Naive B cell (primary cell): ENCODE measurements at regions not wholly inside any gene's neighbourhood (a gene's known extent, or its start where the extent isn't known, plus 50 kb on each side); places are given as distances from the start of the nearest gene placed in this dataset.
A peak's percentile ranks its signal among the peaks of the same experiment; 100 is the strongest.

Experiments used
- ATAC-seq, 2 donors: fragments of 150-1000 bp; cut with Tn5 transposase; 2 replicates each; pipeline ENCODE4 v1.10.0; 2021; ENCODE audit warnings: low read depth in 2 of 2, mild to moderate bottlenecking in 2 of 2, moderate library complexity in 2 of 2
- DNase-seq: peaks from one replicate; pipeline ENCODE4 v3.0.0; 2022
- H3K27ac Mint-ChIP-seq, 6 donors: one replicate each; pipeline ENCODE4 v1.8.0; 2020 to 2022; ENCODE audit warnings: mild to moderate bottlenecking in 6 of 6, mixed read lengths in 6 of 6, moderate library complexity in 5 of 6, inconsistent platforms in 2 of 6
- H3K27me3 Mint-ChIP-seq, 3 donors: one replicate each; pipeline ENCODE4 v1.8.0; 2021 to 2022; ENCODE audit warnings: mixed read lengths in 3 of 3, mild to moderate bottlenecking in 1 of 3
- H3K36me3 Mint-ChIP-seq, 2 donors: one replicate each; pipeline ENCODE4 v1.8.0; 2020 to 2022; ENCODE audit warnings: mixed read lengths in 2 of 2, inconsistent platforms in 1 of 2, mild to moderate bottlenecking in 1 of 2
- H3K4me1 Mint-ChIP-seq, 3 donors: one replicate each; pipeline ENCODE4 v1.8.0; 2020 to 2022; ENCODE audit warnings: mixed read lengths in 3 of 3, inconsistent platforms in 1 of 3, mild to moderate bottlenecking in 1 of 3, moderate library complexity in 1 of 3
- H3K4me3 Mint-ChIP-seq, 8 donors: one replicate each; pipeline ENCODE4 v1.8.0; 2020 to 2022; ENCODE audit warnings: mild to moderate bottlenecking in 8 of 8, mixed read lengths in 8 of 8, moderate library complexity in 8 of 8, inconsistent platforms in 2 of 8
- H3K9me3 Mint-ChIP-seq, 7 donors: one replicate each; pipeline ENCODE4 v1.8.0; 2020 to 2022; ENCODE audit warnings: mixed read lengths in 7 of 7, mild to moderate bottlenecking in 5 of 7, inconsistent platforms in 2 of 7, moderate library complexity in 1 of 7

- H3K4me1 Mint-ChIP-seq, result peaks cover 6 to 21% (median 12%) of the 10 kb centered on the region in 3 donors
- ATAC-seq (no peak), DNase-seq (no peak)
- peaks cover 0 to 1% (median 0%) of the 10 kb centered on the region in 3 donors for H3K27me3 Mint-ChIP-seq
- H3K9me3 Mint-ChIP-seq, result peaks cover 2 to 22% (median 7%) of the 10 kb centered on the region in 7 donors
- no peaks in the 10 kb centered on the region for H3K36me3 Mint-ChIP-seq
- peak overlapping the region in 4 of 8 donors; percentile 14 to 70 (median 54) for H3K4me3 Mint-ChIP-seq
- peak overlapping the region in 2 of 6 donors; percentile 54 to 84 for H3K27ac Mint-ChIP-seq
Observed at GRCh38 chr10:8245131-8245813, 190.8 kb downstream of the GATA3 start.

- peak overlapping the region in 1 of 6 donors; percentile 84 for H3K27ac Mint-ChIP-seq
- DNase-seq, result no peak
- H3K9me3 Mint-ChIP-seq, result peaks cover 2 to 22% (median 7%) of the 10 kb centered on the region in 7 donors
- peaks cover 6 to 21% (median 12%) of the 10 kb centered on the region in 3 donors for H3K4me1 Mint-ChIP-seq
- no peaks in the 10 kb centered on the region for H3K36me3 Mint-ChIP-seq
- H3K27me3 Mint-ChIP-seq, result no peaks in the 10 kb centered on the region
- peak overlapping the region in 1 of 8 donors; percentile 70 for H3K4me3 Mint-ChIP-seq
- no peak for ATAC-seq
Observed at GRCh38 chr10:8245814-8246142, 191.3 kb downstream of the GATA3 start.

- Mint-ChIP-seq H3K4me1 (peaks cover 6 to 21% (median 12%) of the 10 kb centered on the region in 3 donors), H3K27me3 (no peaks in the 10 kb centered on the region), H3K9me3 (peaks cover 2 to 22% (median 7%) of the 10 kb centered on the region in 7 donors), H3K36me3 (no peaks in the 10 kb centered on the region), H3K4me3 (peak overlapping the region in 1 of 8 donors; percentile 25), H3K27ac (peak overlapping the region in 1 of 6 donors; percentile 16)
- ATAC-seq (no peak), DNase-seq (no peak)
Observed at GRCh38 chr10:8246548-8246947, 192.1 kb downstream of the GATA3 start.

GRCh38 chr10:8247191-8247590 lies 192.7 kb downstream of the GATA3 start:
- ATAC-seq, result no peak
- no peak for DNase-seq
- Mint-ChIP-seq H3K9me3 (peaks cover 2 to 22% (median 7%) of the 10 kb centered on the region in 7 donors), H3K36me3 (no peaks in the 10 kb centered on the region), H3K4me1 (peaks cover 6 to 21% (median 12%) of the 10 kb centered on the region in 3 donors), H3K4me3 (no peak overlapping the region), H3K27me3 (no peaks in the 10 kb centered on the region), H3K27ac (no peak overlapping the region)

GRCh38 chr10:8248868-8249267 lies 194.4 kb downstream of the GATA3 start:
- peaks cover 0 to under 1% (median 0%) of the 10 kb centered on the region in 3 donors for H3K27me3 Mint-ChIP-seq
- DNase-seq (no peak), ATAC-seq (no peak)
- H3K9me3 Mint-ChIP-seq, result peaks cover 2 to 22% (median 7%) of the 10 kb centered on the region in 7 donors
- H3K27ac Mint-ChIP-seq, result no peak overlapping the region
- no peak overlapping the region for H3K4me3 Mint-ChIP-seq
- H3K4me1 Mint-ChIP-seq, result peaks cover 6 to 21% (median 12%) of the 10 kb centered on the region in 3 donors
- H3K36me3 Mint-ChIP-seq, result no peaks in the 10 kb centered on the region

- Mint-ChIP-seq H3K4me1 (no peaks in the 10 kb centered on the region), H3K4me3 (no peak overlapping the region), H3K36me3 (no peaks in the 10 kb centered on the region), H3K27ac (peak overlapping the region in 1 of 6 donors; percentile 1), H3K27me3 (peaks cover 0 to 16% (median 0%) of the 10 kb centered on the region in 3 donors), H3K9me3 (peaks cover 0 to 11% (median 1%) of the 10 kb centered on the region in 7 donors)
- DNase-seq, result no peak
- ATAC-seq, result no peak
Observed at GRCh38 chr10:8254350-8254749, 199.9 kb downstream of the GATA3 start.

- Mint-ChIP-seq H3K4me3 (no peak overlapping the region), H3K4me1 (no peaks in the 10 kb centered on the region), H3K36me3 (no peaks in the 10 kb centered on the region), H3K9me3 (peaks cover 0 to 6% (median 1%) of the 10 kb centered on the region in 7 donors), H3K27me3 (peaks cover 0 to 16% (median 0%) of the 10 kb centered on the region in 3 donors), H3K27ac (no peak overlapping the region)
- no peak for ATAC-seq
- DNase-seq, result no peak
Observed at GRCh38 chr10:8255301-8255700, 200.8 kb downstream of the GATA3 start.

- no peak for DNase-seq
- Mint-ChIP-seq H3K4me1 (no peaks in the 10 kb centered on the region), H3K27ac (no peak overlapping the region), H3K9me3 (peaks cover 0 to 10% (median 4%) of the 10 kb centered on the region in 7 donors), H3K36me3 (no peaks in the 10 kb centered on the region), H3K4me3 (no peak overlapping the region), H3K27me3 (peaks cover 0 to 26% (median 5%) of the 10 kb centered on the region in 3 donors)
- ATAC-seq, result no peak
Observed at GRCh38 chr10:8260645-8261044, 206.2 kb downstream of the GATA3 start.

GRCh38 chr10:8262317-8262716 lies 207.8 kb downstream of the GATA3 start:
- no peak for DNase-seq
- ATAC-seq, result no peak
- Mint-ChIP-seq H3K4me1 (no peaks in the 10 kb centered on the region), H3K9me3 (peaks cover 0 to 10% (median 4%) of the 10 kb centered on the region in 7 donors), H3K36me3 (no peaks in the 10 kb centered on the region), H3K27me3 (peaks cover 0 to 26% (median 5%) of the 10 kb centered on the region in 3 donors), H3K4me3 (no peak overlapping the region), H3K27ac (no peak overlapping the region)

- no peaks in the 10 kb centered on the region for H3K4me1 Mint-ChIP-seq
- no peaks in the 10 kb centered on the region for H3K36me3 Mint-ChIP-seq
- DNase-seq, result no peak
- ATAC-seq, result no peak
- H3K4me3 Mint-ChIP-seq, result no peak overlapping the region
- H3K9me3 Mint-ChIP-seq, result peaks cover 0 to 6% (median 0%) of the 10 kb centered on the region in 7 donors
- H3K27me3 Mint-ChIP-seq, result peaks cover 0 to 10% (median 10%) of the 10 kb centered on the region in 3 donors
- no peak overlapping the region for H3K27ac Mint-ChIP-seq
Observed at GRCh38 chr10:8269976-8270375, 215.5 kb downstream of the GATA3 start.

- Mint-ChIP-seq H3K27me3 (peaks cover 6 to 12% (median 10%) of the 10 kb centered on the region in 3 donors), H3K4me1 (no peaks in the 10 kb centered on the region), H3K27ac (no peak overlapping the region), H3K4me3 (no peak overlapping the region), H3K9me3 (peaks cover 0 to 8% (median 0%) of the 10 kb centered on the region in 7 donors), H3K36me3 (no peaks in the 10 kb centered on the region)
- no peak for ATAC-seq
- no peak for DNase-seq
Observed at GRCh38 chr10:8272794-8273425, 218.4 kb downstream of the GATA3 start.

GRCh38 chr10:8273749-8274148 lies 219.3 kb downstream of the GATA3 start:
- no peak overlapping the region for H3K4me3 Mint-ChIP-seq

GRCh38 chr10:8275911-8276310 lies 221.4 kb downstream of the GATA3 start:
- ATAC-seq, result no peak
- no peak for DNase-seq
- Mint-ChIP-seq H3K27me3 (peaks cover 6 to 12% (median 10%) of the 10 kb centered on the region in 3 donors), H3K27ac (no peak overlapping the region), H3K4me3 (no peak overlapping the region), H3K36me3 (no peaks in the 10 kb centered on the region), H3K4me1 (no peaks in the 10 kb centered on the region), H3K9me3 (peaks cover 0 to 8% (median 0%) of the 10 kb centered on the region in 7 donors)

More at GRCh38 chr10:8273749-8274148, 219.3 kb downstream of the GATA3 start:
- Mint-ChIP-seq H3K36me3 (no peaks in the 10 kb centered on the region), H3K27me3 (peaks cover 6 to 12% (median 10%) of the 10 kb centered on the region in 3 donors), H3K27ac (no peak overlapping the region), H3K9me3 (peaks cover 0 to 8% (median 0%) of the 10 kb centered on the region in 7 donors), H3K4me1 (no peaks in the 10 kb centered on the region)
- no peak for ATAC-seq
- DNase-seq, result no peak

GRCh38 chr10:8278099-8278498 lies 223.6 kb downstream of the GATA3 start:
- ATAC-seq (no peak), DNase-seq (no peak)
- H3K27me3 Mint-ChIP-seq, result peaks cover 13 to 21% (median 15%) of the 10 kb centered on the region in 3 donors
- peaks cover 0 to 8% (median 0%) of the 10 kb centered on the region in 7 donors for H3K9me3 Mint-ChIP-seq
- no peak overlapping the region for H3K27ac Mint-ChIP-seq
- no peaks in the 10 kb centered on the region for H3K4me1 Mint-ChIP-seq
- H3K4me3 Mint-ChIP-seq, result no peak overlapping the region
- no peaks in the 10 kb centered on the region for H3K36me3 Mint-ChIP-seq
